ENCODE measurements at regions not wholly inside any gene's neighbourhood (a gene's known extent, or its start where the extent isn't known, plus 50 kb on each side); places are given as distances from the start of the nearest gene placed in this dataset.

- no peak for DNase-seq
Observed at GRCh38 chr16:6645768-6646568, 686.7 kb upstream of the RBFOX1 start.

GRCh38 chr16:6644916-6645315 is 687.7 kb upstream of the RBFOX1 start:
- DNase-seq: no peak

- peak; percentile 20 for DNase-seq
Observed at GRCh38 chr16:6643080-6643686, 689.5 kb upstream of the RBFOX1 start.

GRCh38 chr16:6642271-6642670 is 690.4 kb upstream of the RBFOX1 start:
- no peak for DNase-seq

DNA sequence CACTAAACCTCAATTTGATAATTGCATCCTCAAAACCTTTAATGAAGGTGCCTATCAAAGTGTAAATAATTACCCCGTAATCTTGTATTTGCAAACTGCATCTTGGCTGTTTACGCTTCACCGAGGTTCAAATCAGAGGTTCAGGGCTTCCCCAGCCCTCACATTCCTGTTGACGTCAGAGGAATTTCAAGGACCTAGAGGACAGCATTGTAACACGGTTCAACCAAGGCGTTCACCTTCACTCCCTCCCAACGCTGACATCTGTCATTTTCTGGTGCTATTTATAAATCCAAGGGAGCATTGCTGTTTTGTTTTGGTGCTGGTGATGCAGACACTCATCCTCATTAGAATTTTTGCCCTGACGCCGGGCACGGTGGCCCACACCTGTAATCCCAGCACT is 691.6 kb upstream of the RBFOX1 start:
- no peak for DNase-seq

DNA sequence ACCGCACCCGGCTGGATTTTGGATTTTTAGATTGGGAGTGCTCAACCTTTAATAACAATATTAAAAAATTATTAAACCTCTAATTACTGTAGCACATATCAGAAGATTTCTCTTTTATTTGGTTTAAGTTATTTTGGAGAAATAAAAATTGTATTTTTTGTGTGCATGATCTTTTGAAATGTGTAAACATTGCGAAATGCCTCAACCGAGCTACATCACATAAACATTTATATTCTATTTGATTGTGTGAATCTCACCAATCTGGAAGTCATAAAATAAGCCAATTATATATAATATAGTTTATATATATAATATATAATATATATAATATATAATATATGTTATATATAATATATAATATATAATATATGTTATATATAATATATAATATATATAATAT is 696.2 kb upstream of the RBFOX1 start:
- no peak for DNase-seq

- no peak for DNase-seq
Observed at GRCh38 chr16:6634151-6634550, 698.5 kb upstream of the RBFOX1 start.

DNA sequence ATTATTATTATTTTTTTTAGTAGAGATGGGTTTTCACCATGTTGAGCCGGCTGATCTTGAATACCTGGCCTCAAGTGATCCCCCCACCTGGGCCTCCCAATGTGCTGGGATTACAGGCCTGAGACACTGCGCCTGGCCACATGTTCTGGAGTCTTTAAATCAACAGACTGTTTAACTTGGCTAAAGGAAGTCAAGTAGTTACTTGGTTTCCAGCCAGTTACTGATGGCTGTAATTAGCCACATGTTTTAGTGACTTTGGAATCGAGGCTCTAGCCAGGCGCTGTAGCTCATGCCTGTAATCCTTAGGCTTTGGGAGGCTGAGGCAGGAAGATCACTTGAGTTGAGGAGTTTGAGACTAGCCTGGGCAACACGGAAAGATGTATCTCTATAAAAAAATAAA is 699.2 kb upstream of the RBFOX1 start:
- DNase-seq: no peak

DNA sequence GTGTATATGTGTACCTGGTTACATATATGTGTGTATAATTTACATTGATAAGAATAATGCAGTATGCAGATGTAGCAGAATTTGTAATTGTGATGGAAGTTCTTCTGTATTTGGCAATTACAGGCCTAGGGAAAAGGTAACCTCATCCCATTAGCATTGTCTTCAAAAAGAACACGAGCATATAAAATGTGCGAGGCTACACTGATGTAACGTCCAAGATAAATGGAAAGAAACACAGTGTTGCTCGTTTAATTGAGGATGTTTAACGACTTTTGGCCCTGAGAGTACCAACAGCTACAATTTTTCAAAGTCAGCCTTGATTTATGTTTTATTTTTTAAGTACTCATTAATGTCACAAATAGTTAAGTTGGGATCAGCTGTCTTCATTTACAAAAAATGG is 703.5 kb upstream of the RBFOX1 start:
- DNase-seq: no peak

DNA sequence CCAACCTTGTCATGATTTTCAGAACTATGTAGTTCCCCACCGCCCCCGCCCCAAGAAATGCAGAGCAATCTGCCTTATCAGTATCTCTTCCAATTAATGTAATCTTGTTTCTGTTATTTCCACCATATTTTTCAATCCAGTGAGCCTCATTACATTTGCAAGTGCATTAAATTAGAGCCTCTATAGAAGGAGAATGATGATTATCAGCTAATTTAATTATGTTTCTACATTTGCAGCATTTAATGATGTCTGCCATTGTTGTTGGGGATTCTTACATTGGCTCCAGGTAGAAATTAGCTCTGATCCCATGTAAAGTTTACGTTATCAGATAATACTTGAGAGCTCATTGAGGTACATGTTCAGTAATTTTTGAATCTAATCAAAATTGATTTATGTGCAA is 707.0 kb upstream of the RBFOX1 start:
- DNase-seq: no peak

- no peak for DNase-seq
Observed at GRCh38 chr16:6618874-6619273, 713.8 kb upstream of the RBFOX1 start.

- no peak for DNase-seq
Observed at GRCh38 chr16:6616746-6617145, 715.9 kb upstream of the RBFOX1 start.

- no peak for DNase-seq
Observed at GRCh38 chr16:6615636-6616035, 717.0 kb upstream of the RBFOX1 start.

DNA sequence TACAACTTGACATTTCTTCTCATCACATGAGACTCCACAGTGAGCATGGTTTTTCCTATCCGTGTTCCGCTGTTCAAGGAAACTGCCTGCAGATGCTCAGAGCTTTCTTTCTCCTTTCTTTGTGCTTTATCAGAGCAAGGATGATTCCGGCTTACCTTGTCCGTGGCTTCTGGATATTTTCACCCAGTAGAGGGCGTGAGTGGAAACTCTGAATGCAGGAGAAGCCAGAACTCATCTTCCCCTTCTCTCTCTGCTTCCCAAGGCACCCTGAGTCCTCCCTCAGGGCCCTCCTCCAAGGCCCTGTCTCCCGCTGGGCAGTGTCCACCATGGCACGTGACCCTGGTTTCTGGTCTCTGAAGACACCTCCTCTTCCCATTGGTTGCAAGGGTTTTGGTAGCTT is 721.1 kb upstream of the RBFOX1 start:
- DNase-seq: no peak

DNA sequence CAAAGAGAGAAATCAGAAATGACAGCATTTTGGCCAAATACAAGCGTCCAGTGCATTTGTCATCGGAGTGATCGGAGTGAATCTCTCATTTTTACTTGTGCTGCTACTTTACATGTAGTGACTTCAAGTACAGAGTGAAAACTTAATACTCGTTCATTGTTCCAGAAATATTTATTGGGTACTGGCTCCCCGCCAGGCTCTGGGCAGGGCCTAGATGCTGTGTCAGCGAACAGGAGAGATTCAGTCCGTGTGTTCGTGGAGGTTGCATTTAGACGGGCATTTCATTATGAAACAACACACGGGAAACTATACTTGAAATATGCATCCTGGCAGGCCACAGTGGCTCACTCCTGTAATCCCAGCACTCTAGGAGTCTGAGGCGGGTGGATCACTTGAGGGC is 727.2 kb upstream of the RBFOX1 start:
- no peak for DNase-seq

- no peak for DNase-seq
Observed at GRCh38 chr16:6603780-6604325, 728.8 kb upstream of the RBFOX1 start.

- no peak for DNase-seq
Observed at GRCh38 chr16:6602405-6602804, 730.2 kb upstream of the RBFOX1 start.

- no peak for DNase-seq
Observed at GRCh38 chr16:6600167-6600566, 732.5 kb upstream of the RBFOX1 start.

GRCh38 chr16:6593799-6594198 is 738.8 kb upstream of the RBFOX1 start:
- no peak for DNase-seq

DNA sequence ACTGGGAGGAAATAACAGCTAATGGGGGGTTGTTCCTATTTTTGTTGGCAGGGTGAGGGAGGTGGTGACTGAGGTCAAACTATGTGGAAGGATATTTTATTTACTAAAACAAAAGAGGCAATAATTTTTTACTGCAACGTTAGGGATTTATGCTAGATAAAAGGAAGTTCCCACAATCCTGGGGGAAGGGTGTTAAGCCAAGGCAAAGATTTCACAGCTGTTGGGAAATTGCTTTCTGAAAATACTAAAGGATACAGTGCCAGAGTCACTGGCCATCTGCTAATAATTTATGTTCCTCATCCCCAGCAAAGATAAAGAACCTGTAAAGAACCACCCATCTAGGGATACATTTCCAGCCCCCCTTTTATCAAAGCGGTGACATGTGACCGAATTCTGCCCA is 756.0 kb upstream of the RBFOX1 start:
- DNase-seq: no peak

DNA sequence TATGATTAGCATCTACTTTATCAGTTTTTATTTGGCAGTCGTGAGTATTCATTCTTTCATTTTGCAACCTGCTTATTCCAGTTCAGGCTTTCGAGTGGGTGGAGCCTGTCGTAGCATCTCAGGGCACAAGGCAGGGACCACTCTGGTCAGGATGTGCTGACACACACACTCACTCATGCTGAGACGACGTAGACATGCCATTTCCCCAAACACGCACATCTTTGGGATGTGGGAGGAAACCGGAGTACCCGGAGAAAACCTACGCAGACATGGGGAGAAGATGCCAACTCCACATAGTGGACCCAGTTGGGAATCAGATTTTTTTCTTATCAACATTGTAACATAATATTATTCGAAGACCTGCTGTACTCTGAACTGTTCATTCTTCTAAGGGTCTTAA is 756.5 kb upstream of the RBFOX1 start:
- DNase-seq: no peak

DNA sequence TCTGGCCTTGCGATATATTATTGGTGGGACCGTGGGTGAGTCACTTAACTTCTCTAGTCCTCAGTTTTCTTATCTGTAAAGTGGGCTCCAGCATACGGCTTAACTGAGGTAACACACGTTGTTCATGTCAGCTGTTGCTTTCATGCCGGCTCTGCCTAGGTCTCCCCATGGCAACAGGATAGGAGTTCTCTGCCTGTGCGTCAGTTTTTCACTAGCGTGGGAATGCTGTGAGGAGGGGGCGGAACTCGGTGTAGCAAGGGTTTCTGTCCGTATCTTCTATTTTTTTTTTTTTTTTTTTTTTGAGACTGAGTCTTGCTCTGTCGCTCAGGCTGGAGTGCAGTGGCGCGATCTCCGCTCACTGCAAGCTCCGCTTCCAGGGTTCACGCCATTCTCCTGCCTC is 758.5 kb upstream of the RBFOX1 start:
- no peak for DNase-seq

DNA sequence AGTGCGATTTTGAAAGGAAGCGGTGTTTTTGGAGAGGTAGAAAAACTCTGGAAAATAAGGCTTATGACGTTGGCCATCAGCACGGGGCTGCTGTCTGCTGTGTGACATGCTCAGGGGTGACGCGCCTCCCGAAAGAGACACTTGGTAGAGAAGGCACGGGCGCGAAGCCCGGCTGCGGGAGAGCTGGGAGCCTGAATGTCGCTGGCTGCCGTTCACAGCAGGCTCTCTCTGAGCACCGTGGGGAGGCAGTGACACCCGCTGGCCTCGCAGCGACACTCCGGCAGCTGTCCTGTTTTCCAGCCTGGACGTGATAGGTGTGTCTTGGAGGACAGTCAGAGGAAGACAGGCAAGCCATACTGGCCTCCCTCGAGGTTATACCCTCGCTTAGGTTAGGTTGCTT is 759.1 kb upstream of the RBFOX1 start:
- DNase-seq: no peak

DNA sequence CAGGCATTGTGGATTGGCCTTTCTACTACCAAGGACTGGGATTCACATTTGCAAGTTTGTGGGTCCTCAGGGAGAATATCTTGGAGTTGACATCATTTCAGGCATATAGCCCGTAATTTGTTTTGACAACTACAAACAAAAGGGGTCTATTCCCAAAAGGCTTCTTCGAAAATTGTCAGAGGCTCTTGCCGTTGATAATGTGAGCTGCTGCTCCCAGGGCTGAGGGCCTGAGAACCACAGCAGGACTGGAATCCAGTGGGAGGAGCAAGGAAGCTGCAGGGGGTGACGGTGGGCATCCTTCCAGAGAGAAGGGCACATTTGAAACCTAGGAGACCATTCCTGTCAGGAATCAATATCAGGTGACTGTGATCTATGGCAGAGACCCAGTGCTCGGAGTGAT is 761.6 kb upstream of the RBFOX1 start:
- no peak for DNase-seq

DNA sequence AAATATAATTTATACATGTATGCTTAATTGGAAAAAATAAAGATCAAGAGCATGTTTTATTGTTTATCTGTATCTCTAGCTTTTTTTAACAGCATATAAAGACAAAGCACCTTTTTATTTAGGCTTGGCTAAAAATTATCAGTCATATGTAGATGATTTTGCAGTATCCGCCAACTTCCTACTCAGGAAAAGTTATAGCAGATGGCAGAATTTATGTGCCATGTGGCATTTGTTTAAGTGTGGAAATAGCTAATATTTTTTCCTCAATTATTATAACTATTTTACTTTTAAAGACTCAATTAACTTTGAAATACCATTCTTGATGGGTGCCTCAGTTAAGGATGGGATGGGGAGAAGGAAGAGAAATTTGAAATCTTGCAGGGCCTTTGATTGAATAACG is 762.1 kb upstream of the RBFOX1 start:
- DNase-seq: no peak

Measured in MV-4-11 (cell line).